ENCODE measurements at regions not wholly inside any gene's neighbourhood (a gene's known extent, or its start where the extent isn't known, plus 50 kb on each side); places are given as distances from the start of the nearest gene placed in this dataset.
"Not testable (repeated sequence)": the region's sequence is repeated elsewhere in the genome, so short reads cannot be mapped to it uniquely, and the experiment has no call there.

GRCh38 chr15:69677403-69677802 is 224.8 kb downstream of the RPLP1 start:
- Histone ChIP-seq H3K27ac (ENCODE audit: low read length) (no peak overlapping the region), H3K27me3 (ENCODE audit: control insufficient read depth, insufficient read depth, low read length) (peaks cover 11% of the 10 kb centered on the region), H3K4me1 (ENCODE audit: control insufficient read depth, insufficient read depth, low read length) (no peaks in the 10 kb centered on the region), H3K9me3 (ENCODE audit: control insufficient read depth, insufficient read depth, low read depth, low read length) (no peaks in the 10 kb centered on the region), H3K36me3 (ENCODE audit: control insufficient read depth, insufficient read depth, low read length) (no peaks in the 10 kb centered on the region), H3K4me3 (ENCODE audit: low read depth in 2 of 2, low read length in 2 of 2) (no peak overlapping the region)
- intact Hi-C loops (cut with micrococcal nuclease; ENCODE audit: unreplicated experiment) (no loop called here), in situ Hi-C loops (cut with HindIII; ENCODE audit: low pct_unique_long_range_greater_than_20kb, low sequenced_read_pairs) (no loop called here)
- ChIA-PET POLR2A (no interaction called here), CTCF (no interaction called here)
- ATAC-seq (no peak), DNase-seq (ENCODE audit: low read depth, low spot score) (no peak)
- TF ChIP-seq SIN3A (IDR thresholded peaks at IDR 0.05; ENCODE audit: borderline replicate concordance, insufficient read depth, low read depth, low read length): no peak
- BruUV-seq (replicated peaks): no TSS peak

DNA sequence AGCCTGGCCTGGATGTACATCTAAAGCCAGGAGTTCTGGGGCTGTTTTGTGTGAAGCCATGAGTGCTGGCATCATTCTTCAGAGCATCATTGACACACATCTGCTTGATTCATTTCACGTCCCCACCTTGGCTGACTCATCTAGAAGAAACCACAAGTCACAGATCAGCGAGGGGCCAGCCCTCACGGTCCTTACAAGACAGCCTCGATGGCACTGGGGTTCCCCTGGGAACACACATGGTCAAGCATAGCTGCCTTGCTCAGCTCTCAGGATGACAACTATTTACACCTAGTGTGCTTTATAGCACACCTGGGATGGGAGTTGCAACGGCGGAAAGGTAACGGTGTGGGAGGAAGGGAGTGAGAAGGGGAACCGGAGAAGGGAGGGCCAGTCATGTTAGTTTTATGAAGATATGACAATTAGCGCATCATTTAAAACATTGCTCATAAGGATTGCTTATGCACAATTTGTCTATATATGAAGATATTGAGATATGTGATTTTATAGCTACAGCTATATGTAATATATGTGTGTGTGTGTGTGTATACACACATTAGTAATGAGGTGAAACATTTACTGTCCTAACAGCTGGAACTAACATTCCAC is 227.1 kb downstream of the RPLP1 start:
- Histone ChIP-seq H3K27ac (ENCODE audit: low read length) (no peak overlapping the region), H3K4me3 (ENCODE audit: low read depth in 2 of 2, low read length in 2 of 2) (no peak overlapping the region), H3K27me3 (ENCODE audit: control insufficient read depth, insufficient read depth, low read length) (peaks cover 11% of the 10 kb centered on the region), H3K36me3 (ENCODE audit: control insufficient read depth, insufficient read depth, low read length) (no peaks in the 10 kb centered on the region), H3K9me3 (ENCODE audit: control insufficient read depth, insufficient read depth, low read depth, low read length) (no peaks in the 10 kb centered on the region), H3K4me1 (ENCODE audit: control insufficient read depth, insufficient read depth, low read length) (no peaks in the 10 kb centered on the region)
- ATAC-seq (no peak), DNase-seq (ENCODE audit: low read depth, low spot score) (no peak)
- BruUV-seq (replicated peaks): no TSS peak
- in situ Hi-C loops (cut with HindIII; ENCODE audit: low pct_unique_long_range_greater_than_20kb, low sequenced_read_pairs): no loop called here
- ChIA-PET CTCF (no interaction called here), POLR2A (no interaction called here)
- TF ChIP-seq POLR2AphosphoS5 (IDR thresholded peaks at IDR 0.05; ENCODE audit: low read depth, low read length) (no peak), TCF7L2 (IDR thresholded peaks at IDR 0.05; ENCODE audit: low read depth, low read length) (no peak), REST (IDR thresholded peaks at IDR 0.05; ENCODE audit: insufficient read depth in 1 of 2, low read depth in 2 of 2, low read length in 1 of 2) (no peak), CTCF (IDR thresholded peaks at IDR 0.05) (no peak), SIN3A (IDR thresholded peaks at IDR 0.05; ENCODE audit: borderline replicate concordance, insufficient read depth, low read depth, low read length) (no peak)
- intact Hi-C loops (cut with micrococcal nuclease; ENCODE audit: unreplicated experiment): no loop called here

- BruUV-seq (replicated peaks); POLR2A ChIA-PET; intact Hi-C loops (cut with micrococcal nuclease; ENCODE audit: unreplicated experiment); DNase-seq (ENCODE audit: low read depth, low spot score); H3K27ac ChIP-seq (ENCODE audit: low read length); CTCF ChIA-PET; H3K9me3 ChIP-seq (ENCODE audit: control insufficient read depth, insufficient read depth, low read depth, low read length); in situ Hi-C loops (cut with HindIII; ENCODE audit: low pct_unique_long_range_greater_than_20kb, low sequenced_read_pairs); H3K4me3 ChIP-seq (ENCODE audit: low read depth in 2 of 2, low read length in 2 of 2); H3K27me3 ChIP-seq (ENCODE audit: control insufficient read depth, insufficient read depth, low read length); H3K36me3 ChIP-seq (ENCODE audit: control insufficient read depth, insufficient read depth, low read length); ATAC-seq; H3K4me1 ChIP-seq (ENCODE audit: control insufficient read depth, insufficient read depth, low read length): not testable (repeated sequence)
Measured at GRCh38 chr15:69684823-69685222, 232.2 kb downstream of the RPLP1 start.
